ENCODE measurements at regions not wholly inside any gene's neighbourhood (a gene's known extent, or its start where the extent isn't known, plus 50 kb on each side); places are given as distances from the start of the nearest gene placed in this dataset.

GRCh38 chr4:146088690-146089089, 86.8 kb upstream of the LSM6 start:
- Histone ChIP-seq H3K9me3 (ENCODE audit: control insufficient read depth, insufficient read depth, low read depth, low read length) (no peaks in the 10 kb centered on the region), H3K36me3 (ENCODE audit: control insufficient read depth in 2 of 2, insufficient read depth in 1 of 2, low read length in 2 of 2) (no peaks in the 10 kb centered on the region), H3K4me3 (ENCODE audit: low read depth, low read length) (no peak overlapping the region), H3K27ac (ENCODE audit: extremely low read depth, low read depth, low read length) (no peak overlapping the region), H3K4me1 (ENCODE audit: control insufficient read depth, insufficient read depth, low read length) (no peaks in the 10 kb centered on the region)
- CTCF ChIA-PET: no interaction called here
- no peak for TF ChIP-seq ZNF560 (tag by site-specific recombination; IDR thresholded peaks at IDR 0.05; ENCODE audit: borderline replicate concordance)
- no peak for TF ChIP-seq ZNF530 (tag by site-specific recombination; IDR thresholded peaks at IDR 0.05; ENCODE audit: low read depth)
- TF ChIP-seq ZNF350 (tag by site-specific recombination; IDR thresholded peaks at IDR 0.05): no peak
- no peak for TF ChIP-seq ZNF610 (tag by site-specific recombination; IDR thresholded peaks at IDR 0.05; ENCODE audit: borderline replicate concordance)
- TF ChIP-seq ZNF785 (tag by site-specific recombination; IDR thresholded peaks at IDR 0.05): no peak
- TF ChIP-seq ZNF707 (tag by site-specific recombination; IDR thresholded peaks at IDR 0.05): no peak
- no peak for TF ChIP-seq ZNF214 (tag by site-specific recombination; IDR thresholded peaks at IDR 0.05; ENCODE audit: borderline replicate concordance)
- TF ChIP-seq, protein P1, sequence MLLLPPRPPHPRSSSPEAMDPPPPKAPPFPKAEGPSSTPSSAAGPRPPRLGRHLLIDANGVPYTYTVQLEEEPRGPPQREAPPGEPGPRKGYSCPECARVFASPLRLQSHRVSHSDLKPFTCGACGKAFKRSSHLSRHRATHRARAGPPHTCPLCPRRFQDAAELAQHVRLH (tag by site-specific recombination; IDR thresholded peaks at IDR 0.05): no peak
- no peak for TF ChIP-seq ZNF777 (tag by site-specific recombination; IDR thresholded peaks at IDR 0.05; ENCODE audit: borderline replicate concordance)
- TF ChIP-seq KLF7 (tag by site-specific recombination; IDR thresholded peaks at IDR 0.05; ENCODE audit: borderline replicate concordance): no peak
- TF ChIP-seq ZNF416 (tag by site-specific recombination; IDR thresholded peaks at IDR 0.05): no peak
- POLR2A ChIA-PET: no interaction called here

GRCh38 chr4:146087856-146088255, 87.7 kb upstream of the LSM6 start:
- H3K4me1 ChIP-seq (ENCODE audit: control insufficient read depth, insufficient read depth, low read length): no peaks in the 10 kb centered on the region
- no peak overlapping the region for H3K27ac ChIP-seq (ENCODE audit: extremely low read depth, low read depth, low read length)
- TF ChIP-seq GFI1B (tag by site-specific recombination; IDR thresholded peaks at IDR 0.05) (no peak), ZNF221 (tag by site-specific recombination; IDR thresholded peaks at IDR 0.05; ENCODE audit: borderline replicate concordance) (no peak), ZNF621 (tag by site-specific recombination; IDR thresholded peaks at IDR 0.05) (no peak), ZNF146 (tag by site-specific recombination; IDR thresholded peaks at IDR 0.05) (no peak), SCRT1 (tag by site-specific recombination; IDR thresholded peaks at IDR 0.05; ENCODE audit: borderline replicate concordance) (no peak), ZNF670 (tag by site-specific recombination; IDR thresholded peaks at IDR 0.05; ENCODE audit: low read depth) (no peak), ZNF341 (tag by site-specific recombination; IDR thresholded peaks at IDR 0.05; ENCODE audit: low read depth) (no peak), KLF7 (tag by site-specific recombination; IDR thresholded peaks at IDR 0.05; ENCODE audit: borderline replicate concordance) (no peak), ZNF155 (tag by site-specific recombination; IDR thresholded peaks at IDR 0.05) (no peak)
- TF ChIP-seq, protein P2, sequence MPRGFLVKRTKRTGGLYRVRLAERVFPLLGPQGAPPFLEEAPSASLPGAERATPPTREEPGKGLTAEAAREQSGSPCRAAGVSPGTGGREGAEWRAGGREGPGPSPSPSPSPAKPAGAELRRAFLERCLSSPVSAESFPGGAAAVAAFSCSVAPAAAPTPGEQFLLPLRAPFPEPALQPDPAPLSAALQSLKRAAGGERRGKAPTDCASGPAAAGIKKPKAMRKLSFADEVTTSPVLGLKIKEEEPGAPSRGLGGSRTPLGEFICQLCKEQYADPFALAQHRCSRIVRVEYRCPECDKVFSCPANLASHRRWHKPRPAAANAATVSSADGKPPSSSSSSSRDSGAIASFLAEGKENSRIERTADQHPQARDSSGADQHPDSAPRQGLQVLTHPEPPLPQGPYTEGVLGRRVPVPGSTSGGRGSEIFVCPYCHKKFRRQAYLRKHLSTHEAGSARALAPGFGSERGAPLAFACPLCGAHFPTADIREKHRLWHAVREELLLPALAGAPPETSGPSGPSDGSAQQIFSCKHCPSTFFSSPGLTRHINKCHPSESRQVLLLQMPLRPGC (tag by site-specific recombination; IDR thresholded peaks at IDR 0.05): no peak
- H3K4me3 ChIP-seq (ENCODE audit: low read depth, low read length): no peak overlapping the region
- no peaks in the 10 kb centered on the region for H3K9me3 ChIP-seq (ENCODE audit: control insufficient read depth, insufficient read depth, low read depth, low read length)
- ChIA-PET POLR2A (no interaction called here), CTCF (no interaction called here)
- no peaks in the 10 kb centered on the region for H3K36me3 ChIP-seq (ENCODE audit: control insufficient read depth in 2 of 2, insufficient read depth in 1 of 2, low read length in 2 of 2)

GRCh38 chr4:146076081-146076480, 99.4 kb upstream of the LSM6 start:
- ChIA-PET CTCF (interaction anchor here (3.0 kb wide), 1 partner anchor 20 kb away, joined by 10 read pairs; no protein-coding TSS in a partner anchor), POLR2A (no interaction called here)
- TF ChIP-seq ZNF473 (tag by site-specific recombination; IDR thresholded peaks at IDR 0.05) (no peak), FEZF1 (tag by site-specific recombination; IDR thresholded peaks at IDR 0.05) (no peak), ZFP3 (tag by site-specific recombination; IDR thresholded peaks at IDR 0.05; ENCODE audit: low read depth) (no peak), ZNF423 (tag by site-specific recombination; IDR thresholded peaks at IDR 0.05) (no peak), TCF7L2 (IDR thresholded peaks at IDR 0.05; ENCODE audit: borderline replicate concordance, low read depth, low read length) (no peak), ZNF114 (tag by site-specific recombination; IDR thresholded peaks at IDR 0.05) (no peak), ZNF138 (tag by site-specific recombination; IDR thresholded peaks at IDR 0.05; ENCODE audit: borderline replicate concordance) (no peak), ZSCAN5A (tag by site-specific recombination; IDR thresholded peaks at IDR 0.05) (no peak), MYNN (tag by site-specific recombination; IDR thresholded peaks at IDR 0.05; ENCODE audit: borderline replicate concordance) (no peak)
- TF ChIP-seq, protein P3, sequence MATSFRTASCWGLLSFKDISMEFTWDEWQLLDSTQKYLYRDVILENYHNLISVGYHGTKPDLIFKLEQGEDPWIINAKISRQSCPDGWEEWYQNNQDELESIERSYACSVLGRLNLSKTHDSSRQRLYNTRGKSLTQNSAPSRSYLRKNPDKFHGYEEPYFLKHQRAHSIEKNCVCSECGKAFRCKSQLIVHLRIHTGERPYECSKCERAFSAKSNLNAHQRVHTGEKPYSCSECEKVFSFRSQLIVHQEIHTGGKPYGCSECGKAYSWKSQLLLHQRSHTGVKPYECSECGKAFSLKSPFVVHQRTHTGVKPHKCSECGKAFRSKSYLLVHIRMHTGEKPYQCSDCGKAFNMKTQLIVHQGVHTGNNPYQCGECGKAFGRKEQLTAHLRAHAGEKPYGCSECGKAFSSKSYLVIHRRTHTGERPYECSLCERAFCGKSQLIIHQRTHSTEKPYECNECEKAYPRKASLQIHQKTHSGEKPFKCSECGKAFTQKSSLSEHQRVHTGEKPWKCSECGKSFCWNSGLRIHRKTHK (tag by site-specific recombination; IDR thresholded peaks at IDR 0.05): no peak

More at GRCh38 chr4:146076081-146076480, 99.4 kb upstream of the LSM6 start:
- H3K36me3 ChIP-seq (ENCODE audit: control insufficient read depth in 2 of 2, insufficient read depth in 1 of 2, low read length in 2 of 2): no peaks in the 10 kb centered on the region
- no peaks in the 10 kb centered on the region for H3K9me3 ChIP-seq (ENCODE audit: control insufficient read depth, insufficient read depth, low read depth, low read length)
- H3K4me1 ChIP-seq (ENCODE audit: control insufficient read depth, insufficient read depth, low read length): no peaks in the 10 kb centered on the region
- no peak overlapping the region for H3K27ac ChIP-seq (ENCODE audit: extremely low read depth, low read depth, low read length)
- H3K4me3 ChIP-seq (ENCODE audit: low read depth, low read length): no peak overlapping the region

All from HEK293 (cell line).